Kidney glomerular epithelial cell (primary cell): ENCODE measurements at regions not wholly inside any gene's neighbourhood (a gene's known extent, or its start where the extent isn't known, plus 50 kb on each side); places are given as distances from the start of the nearest gene placed in this dataset.

Source experiments
- DNase-seq: peaks from one replicate; lab custom pipeline; 2025; lab: John Stamatoyannopoulos, UW

- DNase-seq, result no peak
These were observed 62.0 kb upstream of the SIX3 start for GRCh38 chr2:44879269-44880124.

DNA sequence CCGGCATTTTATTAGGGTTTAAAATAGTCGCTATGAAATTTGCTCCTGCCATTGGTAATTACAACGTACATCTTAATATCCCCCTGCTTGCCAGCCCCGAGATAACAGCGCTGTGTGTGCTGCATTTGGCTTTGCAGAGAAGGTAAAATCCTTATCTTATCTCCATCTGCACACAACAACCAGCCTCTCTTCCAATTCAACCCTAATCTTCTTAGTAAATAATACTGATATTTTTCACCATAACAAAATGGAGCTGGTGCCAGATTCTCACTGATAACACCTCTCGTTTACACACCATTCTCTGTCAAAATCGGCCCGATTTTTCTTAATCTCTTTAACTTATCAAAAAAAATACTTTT lies 61.4 kb upstream of the SIX3 start:
- no peak for DNase-seq

DNA sequence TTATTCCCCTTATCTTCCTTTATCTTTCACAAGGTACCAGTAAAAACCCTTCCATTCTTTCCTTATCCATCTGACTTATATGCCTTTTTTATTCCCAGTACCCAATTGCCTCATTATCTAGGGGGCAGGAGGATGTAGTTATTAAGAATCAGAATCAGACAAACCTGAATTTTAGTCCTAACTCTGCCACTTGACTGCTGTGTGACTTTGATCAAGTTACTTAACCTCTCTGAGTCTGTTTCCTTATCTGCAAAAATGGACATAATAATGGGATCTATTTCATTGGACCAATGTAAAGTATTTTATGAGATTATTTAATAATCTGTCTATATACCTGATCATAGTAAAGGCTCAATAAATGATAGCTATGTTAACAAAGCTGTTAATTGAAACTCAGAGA lies 59.6 kb upstream of the SIX3 start:
- DNase-seq, result no peak

- DNase-seq, result no peak
These were observed 58.1 kb upstream of the SIX3 start for GRCh38 chr2:44883356-44883755.

- DNase-seq, result no peak
These were observed 57.3 kb upstream of the SIX3 start for GRCh38 chr2:44884231-44884630.

- DNase-seq, result no peak
These were observed 56.8 kb upstream of the SIX3 start for GRCh38 chr2:44884677-44885076.

GRCh38 chr2:44886414-44886813 lies 55.1 kb upstream of the SIX3 start:
- no peak for DNase-seq

- DNase-seq, result no peak
These were observed 52.4 kb upstream of the SIX3 start for GRCh38 chr2:44889096-44889495.
